ENCODE measurements at regions not wholly inside any gene's neighbourhood (a gene's known extent, or its start where the extent isn't known, plus 50 kb on each side); places are given as distances from the start of the nearest gene placed in this dataset.

- Mint-ChIP-seq H3K4me1 (ENCODE audit: low read depth, unreplicated experiment) (no peaks in the 10 kb centered on the region), H3K27me3 (ENCODE audit: insufficient read depth, unreplicated experiment) (no peaks in the 10 kb centered on the region), H3K36me3 (ENCODE audit: insufficient read depth, unreplicated experiment) (no peaks in the 10 kb centered on the region), H3K9me3 (ENCODE audit: unreplicated experiment) (peaks cover 13% of the 10 kb centered on the region), H3K27ac (ENCODE audit: unreplicated experiment) (no peak overlapping the region), H3K4me3 (ENCODE audit: unreplicated experiment) (no peak overlapping the region)
- Histone ChIP-seq H3K4me1 (peaks cover 27% of the 10 kb centered on the region), H3K27me3 (replicated peaks; ENCODE audit: control insufficient read depth, insufficient read depth, low read length) (no peaks in the 10 kb centered on the region), H3K4me3 (ENCODE audit: low read depth, low read length) (no peak overlapping the region), H3K36me3 (ENCODE audit: control insufficient read depth, insufficient read depth, low read length) (no peaks in the 10 kb centered on the region), H3K9me3 (0 out of 2 replicates have a peak, but pooled peaks cover 3% of the 10 kb centered on the region)
- intact Hi-C loops (cut with micrococcal nuclease; ENCODE audit: unreplicated experiment) = no loop called here
- no TSS peak for BruUV-seq (replicated peaks)
- no peak for DNase-seq
- ChIA-PET CTCF (no interaction called here), POLR2A (no interaction called here)
- no peak for TF ChIP-seq CTCF (IDR thresholded peaks at IDR 0.05; ENCODE audit: insufficient read depth in 1 of 2, low read depth in 1 of 2, low read length in 1 of 2, severe bottlenecking in 1 of 2, unreplicated experiment in 1 of 2)
Measured at GRCh38 chr2:241936457-241937133, 67.1 kb downstream of the RTP5 start.

- H3K27me3 Mint-ChIP-seq (ENCODE audit: insufficient read depth, unreplicated experiment) = no peaks in the 10 kb centered on the region
- peaks cover 13% of the 10 kb centered on the region for H3K9me3 Mint-ChIP-seq (ENCODE audit: unreplicated experiment)
- no peak for TF ChIP-seq CTCF (IDR thresholded peaks at IDR 0.05; ENCODE audit: insufficient read depth in 1 of 2, low read depth in 1 of 2, low read length in 1 of 2, severe bottlenecking in 1 of 2, unreplicated experiment in 1 of 2)
- ChIA-PET CTCF (no interaction called here), POLR2A (no interaction called here)
- intact Hi-C loops (cut with micrococcal nuclease; ENCODE audit: unreplicated experiment) = no loop called here
- H3K27me3 ChIP-seq (replicated peaks; ENCODE audit: control insufficient read depth, insufficient read depth, low read length) = no peaks in the 10 kb centered on the region
- H3K36me3 ChIP-seq (ENCODE audit: control insufficient read depth, insufficient read depth, low read length) = no peaks in the 10 kb centered on the region
- peaks cover 20% of the 10 kb centered on the region for H3K4me1 ChIP-seq
- BruUV-seq (replicated peaks) = no TSS peak
- H3K4me3 Mint-ChIP-seq (ENCODE audit: unreplicated experiment) = no peak overlapping the region
- DNase-seq = no peak
- H3K27ac Mint-ChIP-seq (ENCODE audit: unreplicated experiment) = no peak overlapping the region
- 0 out of 2 replicates have a peak, but pooled peaks cover 3% of the 10 kb centered on the region for H3K9me3 ChIP-seq
- H3K4me3 ChIP-seq (ENCODE audit: low read depth, low read length) = no peak overlapping the region
- H3K36me3 Mint-ChIP-seq (ENCODE audit: insufficient read depth, unreplicated experiment) = no peaks in the 10 kb centered on the region
- no peaks in the 10 kb centered on the region for H3K4me1 Mint-ChIP-seq (ENCODE audit: low read depth, unreplicated experiment)
Measured at GRCh38 chr2:241937297-241937696, 67.8 kb downstream of the RTP5 start.

- Histone ChIP-seq H3K4me3 (ENCODE audit: low read depth, low read length) (no peak overlapping the region), H3K36me3 (ENCODE audit: control insufficient read depth, insufficient read depth, low read length) (no peaks in the 10 kb centered on the region), H3K27me3 (replicated peaks; ENCODE audit: control insufficient read depth, insufficient read depth, low read length) (no peaks in the 10 kb centered on the region), H3K9me3 (0 out of 2 replicates have a peak, but pooled peaks cover 3% of the 10 kb centered on the region), H3K4me1 (peaks cover 2% of the 10 kb centered on the region; the same call in 1 of the 2 replicates)
- intact Hi-C loops (cut with micrococcal nuclease; ENCODE audit: unreplicated experiment) = no loop called here
- no peak for TF ChIP-seq CTCF (IDR thresholded peaks at IDR 0.05; ENCODE audit: insufficient read depth in 1 of 2, low read depth in 1 of 2, low read length in 1 of 2, severe bottlenecking in 1 of 2, unreplicated experiment in 1 of 2)
- H3K4me1 Mint-ChIP-seq (ENCODE audit: low read depth, unreplicated experiment) = no peaks in the 10 kb centered on the region
- no peaks in the 10 kb centered on the region for H3K36me3 Mint-ChIP-seq (ENCODE audit: insufficient read depth, unreplicated experiment)
- H3K27ac Mint-ChIP-seq (ENCODE audit: unreplicated experiment) = no peak overlapping the region
- H3K27me3 Mint-ChIP-seq (ENCODE audit: insufficient read depth, unreplicated experiment) = no peaks in the 10 kb centered on the region
- no peak overlapping the region for H3K4me3 Mint-ChIP-seq (ENCODE audit: unreplicated experiment)
- POLR2A ChIA-PET = no interaction called here
- no peak for DNase-seq
- H3K9me3 Mint-ChIP-seq (ENCODE audit: unreplicated experiment) = peaks cover 13% of the 10 kb centered on the region
- BruUV-seq (replicated peaks) = no TSS peak
- CTCF ChIA-PET = no interaction called here
Measured at GRCh38 chr2:241939541-241939940, 70.0 kb downstream of the RTP5 start.
